ENCODE measurements at regions not wholly inside any gene's neighbourhood (a gene's known extent, or its start where the extent isn't known, plus 50 kb on each side); places are given as distances from the start of the nearest gene placed in this dataset.

DNA sequence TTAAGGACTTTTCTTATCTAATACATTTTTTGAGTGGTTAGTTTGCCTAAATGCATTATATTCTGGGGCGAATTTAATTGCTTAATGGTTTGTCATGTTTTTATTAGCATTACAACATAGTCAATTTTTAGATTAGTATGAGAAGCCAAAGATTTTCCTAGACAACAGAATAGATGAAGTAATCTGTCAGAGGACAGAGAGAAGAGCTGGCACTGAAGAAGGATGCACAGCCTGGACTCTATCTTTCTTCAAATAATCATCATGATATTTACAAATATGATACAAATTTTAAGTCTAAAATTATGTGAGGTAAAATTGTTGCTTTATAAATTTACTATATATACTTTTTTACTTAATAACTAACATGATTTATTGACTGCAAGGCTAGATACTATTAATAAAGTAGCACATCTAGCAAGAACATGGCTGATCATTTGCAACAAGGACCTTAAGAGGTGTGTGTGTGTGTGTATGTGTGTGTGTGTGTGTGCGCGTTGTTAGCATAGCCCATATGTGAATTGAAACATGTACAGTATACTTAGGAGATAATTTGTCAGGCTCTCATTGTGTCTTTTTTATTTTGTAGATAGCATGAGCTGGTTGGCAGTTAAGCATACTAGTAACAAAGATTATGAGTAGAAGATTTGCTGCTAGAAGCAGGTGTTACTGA is 752.2 kb downstream of the DCDC2C start:
- H3K36me3 ChIP-seq (ENCODE audit: insufficient read depth, low read length) = no peaks in the 10 kb centered on the region
- H3K9me3 ChIP-seq (replicated peaks; ENCODE audit: low read length) = peaks cover 4% of the 10 kb centered on the region
- H3K9ac ChIP-seq (ENCODE audit: low read depth, low read length) = no peak overlapping the region
- no peak overlapping the region for H3K4me3 ChIP-seq (ENCODE audit: low read length)
- H3K27me3 ChIP-seq (ENCODE audit: control insufficient read depth, insufficient read depth, low read length) = no peaks in the 10 kb centered on the region
- H3K4me2 ChIP-seq (ENCODE audit: low read length) = no peak overlapping the region
- no peaks in the 10 kb centered on the region for H3K4me1 ChIP-seq (ENCODE audit: control insufficient read depth, insufficient read depth, low read length)

GRCh38 chr2:4464634-4465266 is 761.4 kb downstream of the DCDC2C start:
- Histone ChIP-seq H3K9me3 (replicated peaks; ENCODE audit: low read length) (peaks cover 9% of the 10 kb centered on the region), H3K27me3 (ENCODE audit: control insufficient read depth, insufficient read depth, low read length) (no peaks in the 10 kb centered on the region), H3K4me2 (ENCODE audit: low read length) (no peak overlapping the region), H3K9ac (ENCODE audit: low read depth, low read length) (no peak overlapping the region), H3K4me3 (ENCODE audit: low read length) (no peak overlapping the region), H3K36me3 (ENCODE audit: insufficient read depth, low read length) (no peaks in the 10 kb centered on the region), H3K4me1 (ENCODE audit: control insufficient read depth, insufficient read depth, low read length) (no peaks in the 10 kb centered on the region)

DNA sequence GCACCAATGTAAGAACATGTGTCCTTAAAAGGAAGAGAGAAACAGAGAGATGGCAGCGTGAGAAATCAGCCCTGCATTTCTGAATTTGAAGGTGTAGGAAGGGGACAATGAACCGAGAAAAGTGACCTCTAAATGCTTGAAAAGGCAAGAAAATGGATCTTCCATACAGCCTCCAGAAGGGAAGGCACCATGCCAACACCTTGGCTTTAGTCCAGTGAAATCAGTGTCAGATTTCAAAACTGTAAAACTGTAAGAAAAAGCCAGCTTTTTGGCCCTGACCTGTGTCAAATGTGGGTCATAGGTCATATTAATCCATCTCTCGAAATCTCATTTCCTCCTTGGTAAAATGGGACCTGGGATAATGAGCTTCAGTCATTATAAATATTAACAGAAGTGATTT is 762.3 kb downstream of the DCDC2C start:
- H3K4me1 ChIP-seq (ENCODE audit: control insufficient read depth, insufficient read depth, low read length) = no peaks in the 10 kb centered on the region
- no peaks in the 10 kb centered on the region for H3K36me3 ChIP-seq (ENCODE audit: insufficient read depth, low read length)
- H3K9ac ChIP-seq (ENCODE audit: low read depth, low read length) = no peak overlapping the region
- peaks cover 9% of the 10 kb centered on the region for H3K9me3 ChIP-seq (replicated peaks; ENCODE audit: low read length)
- no peak overlapping the region for H3K4me3 ChIP-seq (ENCODE audit: low read length)
- no peaks in the 10 kb centered on the region for H3K27me3 ChIP-seq (ENCODE audit: control insufficient read depth, insufficient read depth, low read length)
- H3K4me2 ChIP-seq (ENCODE audit: low read length) = no peak overlapping the region

DNA sequence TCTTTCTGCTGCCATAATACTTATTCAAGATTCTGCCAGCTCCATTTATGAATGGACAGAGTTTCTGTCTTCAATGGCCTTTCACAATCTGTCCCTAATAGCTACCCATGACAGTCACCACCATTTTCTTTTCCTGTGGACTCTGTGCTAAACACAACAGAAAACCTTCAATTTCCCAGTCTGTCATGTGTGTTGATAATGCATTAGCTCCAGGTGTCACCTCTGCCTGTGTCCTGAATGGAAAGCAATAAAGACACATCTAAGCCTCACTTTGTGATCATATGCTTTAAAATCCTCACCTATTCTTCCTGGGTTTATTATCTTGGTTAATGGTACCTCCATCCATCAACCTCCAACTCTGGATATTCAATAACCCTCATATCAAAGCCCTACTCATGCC is 772.2 kb downstream of the DCDC2C start:
- H3K4me1 ChIP-seq (ENCODE audit: control insufficient read depth, insufficient read depth, low read length) = no peaks in the 10 kb centered on the region
- H3K4me2 ChIP-seq (ENCODE audit: low read length) = no peak overlapping the region
- no peak overlapping the region for H3K4me3 ChIP-seq (ENCODE audit: low read length)
- H3K9me3 ChIP-seq (replicated peaks; ENCODE audit: low read length) = peaks cover 22% of the 10 kb centered on the region
- H3K9ac ChIP-seq (ENCODE audit: low read depth, low read length) = no peak overlapping the region
- no peaks in the 10 kb centered on the region for H3K27me3 ChIP-seq (ENCODE audit: control insufficient read depth, insufficient read depth, low read length)
- no peaks in the 10 kb centered on the region for H3K36me3 ChIP-seq (ENCODE audit: insufficient read depth, low read length)

GRCh38 chr2:4483050-4483449 is 779.7 kb downstream of the DCDC2C start:
- Histone ChIP-seq H3K4me2 (ENCODE audit: low read length) (no peak overlapping the region), H3K4me3 (ENCODE audit: low read length) (no peak overlapping the region), H3K27me3 (ENCODE audit: control insufficient read depth, insufficient read depth, low read length) (no peaks in the 10 kb centered on the region), H3K9me3 (replicated peaks; ENCODE audit: low read length) (peaks cover 14% of the 10 kb centered on the region), H3K36me3 (ENCODE audit: insufficient read depth, low read length) (no peaks in the 10 kb centered on the region), H3K4me1 (ENCODE audit: control insufficient read depth, insufficient read depth, low read length) (no peaks in the 10 kb centered on the region), H3K9ac (ENCODE audit: low read depth, low read length) (no peak overlapping the region)

DNA sequence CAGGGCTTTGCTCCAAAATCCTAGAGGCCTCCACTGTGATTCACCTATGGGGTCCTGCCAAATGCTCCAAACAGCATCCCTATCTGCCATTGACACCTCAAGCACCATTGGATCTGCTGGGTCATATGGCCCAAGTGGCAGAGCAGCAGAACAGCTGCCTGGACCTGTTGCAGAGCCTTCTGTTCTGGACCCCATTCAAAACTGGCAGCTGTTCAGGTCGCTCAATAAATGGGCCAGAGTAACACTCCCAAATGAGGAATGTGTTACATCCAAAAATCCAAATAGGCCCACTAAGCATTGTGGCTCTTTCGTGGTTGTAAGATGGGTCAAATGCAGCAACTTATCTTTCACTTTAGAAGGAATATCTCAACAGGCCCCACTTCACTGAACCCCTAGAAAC is 783.6 kb downstream of the DCDC2C start:
- H3K4me3 ChIP-seq (ENCODE audit: low read length) = no peak overlapping the region
- H3K9me3 ChIP-seq (replicated peaks; ENCODE audit: low read length) = peaks cover 3% of the 10 kb centered on the region
- no peaks in the 10 kb centered on the region for H3K4me1 ChIP-seq (ENCODE audit: control insufficient read depth, insufficient read depth, low read length)
- H3K36me3 ChIP-seq (ENCODE audit: insufficient read depth, low read length) = no peaks in the 10 kb centered on the region
- no peak overlapping the region for H3K9ac ChIP-seq (ENCODE audit: low read depth, low read length)
- H3K27me3 ChIP-seq (ENCODE audit: control insufficient read depth, insufficient read depth, low read length) = no peaks in the 10 kb centered on the region
- H3K4me2 ChIP-seq (ENCODE audit: low read length) = no peak overlapping the region

DNA sequence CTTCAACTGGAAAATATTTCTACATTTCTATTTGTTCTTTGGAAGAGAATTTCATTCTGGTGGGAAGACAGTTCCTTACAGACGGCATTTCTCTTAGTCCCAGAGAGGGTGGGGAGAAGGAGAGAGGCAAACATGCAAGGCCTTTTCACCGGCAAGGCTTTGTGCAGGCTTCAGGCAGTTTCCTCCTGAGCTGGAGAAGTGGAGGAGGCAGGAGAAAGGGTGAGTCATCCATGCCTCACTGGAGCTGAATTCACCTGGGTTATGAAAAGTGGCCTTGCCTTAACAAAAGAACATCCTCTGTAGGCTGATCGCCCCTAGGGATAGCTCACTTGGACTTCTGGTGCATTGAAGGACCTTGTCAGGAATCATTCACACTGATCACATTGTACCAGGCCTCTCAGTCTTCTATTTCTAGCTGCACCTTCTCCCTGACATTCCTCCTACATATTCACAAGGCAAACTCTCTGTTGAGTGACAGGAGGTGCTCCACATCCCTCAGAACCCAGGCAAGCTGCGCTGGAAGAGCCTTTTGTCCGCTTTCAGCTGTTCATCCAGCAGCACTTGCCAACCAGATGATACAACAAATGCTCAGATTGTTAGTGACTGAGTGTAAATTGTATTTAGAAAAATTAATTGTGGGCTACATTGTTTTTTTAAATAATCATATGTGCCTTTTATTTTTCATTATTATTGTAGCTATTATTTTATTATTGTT is 796.1 kb downstream of the DCDC2C start:
- no peaks in the 10 kb centered on the region for H3K36me3 ChIP-seq (ENCODE audit: insufficient read depth, low read length)
- H3K27me3 ChIP-seq (ENCODE audit: control insufficient read depth, insufficient read depth, low read length) = no peaks in the 10 kb centered on the region
- no peaks in the 10 kb centered on the region for H3K4me1 ChIP-seq (ENCODE audit: control insufficient read depth, insufficient read depth, low read length)
- H3K4me2 ChIP-seq (ENCODE audit: low read length) = no peak overlapping the region
- peaks cover 10% of the 10 kb centered on the region for H3K9me3 ChIP-seq (replicated peaks; ENCODE audit: low read length)
- no peak overlapping the region for H3K4me3 ChIP-seq (ENCODE audit: low read length)
- H3K9ac ChIP-seq (ENCODE audit: low read depth, low read length) = no peak overlapping the region

- Histone ChIP-seq H3K4me1 (ENCODE audit: control insufficient read depth, insufficient read depth, low read length) (no peaks in the 10 kb centered on the region), H3K4me2 (ENCODE audit: low read length) (no peak overlapping the region), H3K9ac (ENCODE audit: low read depth, low read length) (no peak overlapping the region), H3K27me3 (ENCODE audit: control insufficient read depth, insufficient read depth, low read length) (no peaks in the 10 kb centered on the region), H3K36me3 (ENCODE audit: insufficient read depth, low read length) (no peaks in the 10 kb centered on the region), H3K4me3 (ENCODE audit: low read length) (no peak overlapping the region), H3K9me3 (replicated peaks; ENCODE audit: low read length) (peaks cover 14% of the 10 kb centered on the region)
Observed at GRCh38 chr2:4501525-4501924, 798.1 kb downstream of the DCDC2C start.

DNA sequence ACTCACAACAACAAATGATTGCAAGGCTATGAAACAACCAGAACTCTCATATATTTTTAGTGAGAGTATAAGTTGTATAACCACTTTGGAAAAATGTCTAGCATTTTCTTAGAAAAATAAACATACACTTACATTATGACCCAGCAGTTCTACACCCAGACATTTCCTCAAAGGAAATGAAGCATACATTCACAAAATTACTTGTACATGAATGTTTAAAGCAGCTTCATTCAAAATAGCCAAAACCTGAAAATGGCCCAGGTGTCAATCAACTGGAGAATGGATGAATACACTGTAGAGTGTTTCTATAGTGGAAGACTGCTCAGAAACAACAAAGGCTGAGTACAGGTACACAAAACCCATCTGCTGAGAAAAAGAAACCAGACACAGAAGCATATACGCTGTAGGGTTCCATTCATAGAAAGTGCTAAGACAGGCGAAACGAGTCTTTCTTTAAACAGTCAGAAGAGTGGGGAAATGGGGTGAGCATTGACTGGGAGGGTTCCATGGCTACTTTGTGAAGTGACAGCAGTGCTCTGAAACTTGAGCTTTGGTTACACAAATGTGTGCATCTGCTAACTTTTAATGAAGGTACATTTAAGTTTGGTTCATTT is 799.0 kb downstream of the DCDC2C start:
- no peaks in the 10 kb centered on the region for H3K4me1 ChIP-seq (ENCODE audit: control insufficient read depth, insufficient read depth, low read length)
- no peak overlapping the region for H3K4me3 ChIP-seq (ENCODE audit: low read length)
- H3K36me3 ChIP-seq (ENCODE audit: insufficient read depth, low read length) = no peaks in the 10 kb centered on the region
- peaks cover 14% of the 10 kb centered on the region for H3K9me3 ChIP-seq (replicated peaks; ENCODE audit: low read length)
- no peak overlapping the region for H3K4me2 ChIP-seq (ENCODE audit: low read length)
- H3K27me3 ChIP-seq (ENCODE audit: control insufficient read depth, insufficient read depth, low read length) = no peaks in the 10 kb centered on the region
- H3K9ac ChIP-seq (ENCODE audit: low read depth, low read length) = no peak overlapping the region

DNA sequence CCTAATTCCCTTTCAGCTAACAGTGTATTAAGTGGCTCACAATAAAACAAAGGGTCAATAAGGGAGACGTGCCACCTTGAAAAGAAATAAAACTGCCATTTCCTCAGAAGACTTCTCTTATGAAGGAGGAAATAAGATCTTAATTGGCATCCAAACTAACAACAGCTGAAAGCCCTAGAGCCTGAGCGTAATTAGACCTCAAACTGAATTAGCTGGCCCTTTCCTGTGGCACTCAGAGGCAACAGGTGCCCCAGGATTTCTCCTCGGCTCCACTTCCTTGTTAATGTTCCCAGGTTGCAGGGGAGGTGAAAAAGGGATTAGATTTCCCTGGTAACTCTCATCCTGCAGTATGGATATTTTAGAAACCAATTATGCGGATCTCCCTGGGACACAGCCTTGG is 804.3 kb downstream of the DCDC2C start:
- H3K4me1 ChIP-seq (ENCODE audit: control insufficient read depth, insufficient read depth, low read length) = no peaks in the 10 kb centered on the region
- no peaks in the 10 kb centered on the region for H3K36me3 ChIP-seq (ENCODE audit: insufficient read depth, low read length)

GRCh38 chr2:4515871-4516761 is 812.7 kb downstream of the DCDC2C start:
- no peak overlapping the region for H3K4me2 ChIP-seq (ENCODE audit: low read length)
- H3K9ac ChIP-seq (ENCODE audit: low read depth, low read length) = no peak overlapping the region
- no peaks in the 10 kb centered on the region for H3K4me1 ChIP-seq (ENCODE audit: control insufficient read depth, insufficient read depth, low read length)
- H3K9me3 ChIP-seq (replicated peaks; ENCODE audit: low read length) = peaks cover 4% of the 10 kb centered on the region
- H3K27me3 ChIP-seq (ENCODE audit: control insufficient read depth, insufficient read depth, low read length) = no peaks in the 10 kb centered on the region
- no peak overlapping the region for H3K4me3 ChIP-seq (ENCODE audit: low read length)
- H3K36me3 ChIP-seq (ENCODE audit: insufficient read depth, low read length) = no peaks in the 10 kb centered on the region

More for the DNA sequence above, 804.3 kb downstream of the DCDC2C start:
- Histone ChIP-seq H3K4me3 (ENCODE audit: low read length) (no peak overlapping the region), H3K4me2 (ENCODE audit: low read length) (no peak overlapping the region), H3K27me3 (ENCODE audit: control insufficient read depth, insufficient read depth, low read length) (no peaks in the 10 kb centered on the region), H3K9ac (ENCODE audit: low read depth, low read length) (no peak overlapping the region), H3K9me3 (replicated peaks; ENCODE audit: low read length) (peaks cover 15% of the 10 kb centered on the region)

All from skeletal muscle satellite cell (primary cell).